ENCODE measurements at regions not wholly inside any gene's neighbourhood (a gene's known extent, or its start where the extent isn't known, plus 50 kb on each side); places are given as distances from the start of the nearest gene placed in this dataset.

DNA sequence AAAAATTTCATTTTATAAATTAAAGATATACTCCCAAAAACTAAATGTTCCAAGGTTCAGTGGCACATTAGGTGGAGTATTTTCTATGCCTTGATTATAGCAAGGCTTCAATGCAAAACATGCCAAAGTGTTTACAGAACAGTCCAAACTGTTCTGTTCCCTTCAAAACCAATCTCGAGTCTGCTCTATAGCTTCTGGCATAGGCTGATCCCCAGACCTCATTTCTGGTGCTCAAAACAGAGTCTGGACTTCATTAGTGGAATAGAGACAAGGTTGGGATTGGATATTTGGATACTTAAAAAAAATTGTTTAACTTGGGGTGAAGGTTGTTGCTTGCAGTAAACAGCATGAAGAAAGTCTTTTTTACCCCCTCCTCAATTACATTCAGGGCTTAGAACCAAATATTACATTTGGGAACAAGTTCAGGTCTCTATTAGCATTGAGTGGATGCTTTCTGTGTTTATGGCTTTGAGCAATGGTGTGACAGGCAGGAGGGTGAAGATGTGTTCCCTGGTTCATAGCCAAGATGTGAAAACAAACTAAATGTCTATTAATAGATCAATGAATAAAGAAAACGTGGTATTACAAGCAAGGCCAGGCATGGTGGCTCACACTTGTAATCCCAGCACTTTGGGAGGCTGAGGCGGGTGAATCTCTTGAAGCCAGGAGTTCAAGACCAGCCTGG, 208.1 kb upstream of the RND3 start (continued):
- TF ChIP-seq, protein P1, sequence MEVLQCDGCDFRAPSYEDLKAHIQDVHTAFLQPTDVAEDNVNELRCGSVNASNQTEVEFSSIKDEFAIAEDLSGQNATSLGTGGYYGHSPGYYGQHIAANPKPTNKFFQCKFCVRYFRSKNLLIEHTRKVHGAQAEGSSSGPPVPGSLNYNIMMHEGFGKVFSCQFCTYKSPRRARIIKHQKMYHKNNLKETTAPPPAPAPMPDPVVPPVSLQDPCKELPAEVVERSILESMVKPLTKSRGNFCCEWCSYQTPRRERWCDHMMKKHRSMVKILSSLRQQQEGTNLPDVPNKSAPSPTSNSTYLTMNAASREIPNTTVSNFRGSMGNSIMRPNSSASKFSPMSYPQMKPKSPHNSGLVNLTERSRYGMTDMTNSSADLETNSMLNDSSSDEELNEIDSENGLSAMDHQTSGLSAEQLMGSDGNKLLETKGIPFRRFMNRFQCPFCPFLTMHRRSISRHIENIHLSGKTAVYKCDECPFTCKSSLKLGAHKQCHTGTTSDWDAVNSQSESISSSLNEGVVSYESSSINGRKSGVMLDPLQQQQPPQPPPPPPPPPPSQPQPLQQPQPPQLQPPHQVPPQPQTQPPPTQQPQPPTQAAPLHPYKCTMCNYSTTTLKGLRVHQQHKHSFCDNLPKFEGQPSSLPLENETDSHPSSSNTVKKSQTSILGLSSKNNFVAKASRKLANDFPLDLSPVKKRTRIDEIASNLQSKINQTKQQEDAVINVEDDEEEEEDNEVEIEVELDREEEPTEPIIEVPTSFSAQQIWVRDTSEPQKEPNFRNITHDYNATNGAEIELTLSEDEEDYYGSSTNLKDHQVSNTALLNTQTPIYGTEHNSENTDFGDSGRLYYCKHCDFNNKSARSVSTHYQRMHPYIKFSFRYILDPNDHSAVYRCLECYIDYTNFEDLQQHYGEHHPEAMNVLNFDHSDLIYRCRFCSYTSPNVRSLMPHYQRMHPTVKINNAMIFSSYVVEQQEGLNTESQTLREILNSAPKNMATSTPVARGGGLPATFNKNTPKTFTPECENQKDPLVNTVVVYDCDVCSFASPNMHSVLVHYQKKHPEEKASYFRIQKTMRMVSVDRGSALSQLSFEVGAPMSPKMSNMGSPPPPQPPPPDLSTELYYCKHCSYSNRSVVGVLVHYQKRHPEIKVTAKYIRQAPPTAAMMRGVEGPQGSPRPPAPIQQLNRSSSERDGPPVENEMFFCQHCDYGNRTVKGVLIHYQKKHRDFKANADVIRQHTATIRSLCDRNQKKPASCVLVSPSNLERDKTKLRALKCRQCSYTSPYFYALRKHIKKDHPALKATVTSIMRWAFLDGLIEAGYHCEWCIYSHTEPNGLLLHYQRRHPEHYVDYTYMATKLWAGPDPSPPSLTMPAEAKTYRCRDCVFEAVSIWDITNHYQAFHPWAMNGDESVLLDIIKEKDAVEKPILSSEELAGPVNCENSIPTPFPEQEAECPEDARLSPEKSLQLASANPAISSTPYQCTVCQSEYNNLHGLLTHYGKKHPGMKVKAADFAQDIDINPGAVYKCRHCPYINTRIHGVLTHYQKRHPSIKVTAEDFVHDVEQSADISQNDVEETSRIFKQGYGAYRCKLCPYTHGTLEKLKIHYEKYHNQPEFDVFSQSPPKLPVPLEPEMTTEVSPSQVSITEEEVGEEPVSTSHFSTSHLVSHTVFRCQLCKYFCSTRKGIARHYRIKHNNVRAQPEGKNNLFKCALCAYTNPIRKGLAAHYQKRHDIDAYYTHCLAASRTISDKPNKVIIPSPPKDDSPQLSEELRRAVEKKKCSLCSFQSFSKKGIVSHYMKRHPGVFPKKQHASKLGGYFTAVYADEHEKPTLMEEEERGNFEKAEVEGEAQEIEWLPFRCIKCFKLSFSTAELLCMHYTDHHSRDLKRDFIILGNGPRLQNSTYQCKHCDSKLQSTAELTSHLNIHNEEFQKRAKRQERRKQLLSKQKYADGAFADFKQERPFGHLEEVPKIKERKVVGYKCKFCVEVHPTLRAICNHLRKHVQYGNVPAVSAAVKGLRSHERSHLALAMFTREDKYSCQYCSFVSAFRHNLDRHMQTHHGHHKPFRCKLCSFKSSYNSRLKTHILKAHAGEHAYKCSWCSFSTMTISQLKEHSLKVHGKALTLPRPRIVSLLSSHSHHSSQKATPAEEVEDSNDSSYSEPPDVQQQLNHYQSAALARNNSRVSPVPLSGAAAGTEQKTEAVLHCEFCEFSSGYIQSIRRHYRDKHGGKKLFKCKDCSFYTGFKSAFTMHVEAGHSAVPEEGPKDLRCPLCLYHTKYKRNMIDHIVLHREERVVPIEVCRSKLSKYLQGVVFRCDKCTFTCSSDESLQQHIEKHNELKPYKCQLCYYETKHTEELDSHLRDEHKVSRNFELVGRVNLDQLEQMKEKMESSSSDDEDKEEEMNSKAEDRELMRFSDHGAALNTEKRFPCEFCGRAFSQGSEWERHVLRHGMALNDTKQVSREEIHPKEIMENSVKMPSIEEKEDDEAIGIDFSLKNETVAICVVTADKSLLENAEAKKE (CRISPR knock-in tag; IDR thresholded peaks at IDR 0.05), result no peak
- TF ChIP-seq NANOG (IDR thresholded peaks at IDR 0.05; ENCODE audit: borderline replicate concordance), result no peak
- no peak for TF ChIP-seq ZNF114 (CRISPR knock-in tag; IDR thresholded peaks at IDR 0.05)

DNA sequence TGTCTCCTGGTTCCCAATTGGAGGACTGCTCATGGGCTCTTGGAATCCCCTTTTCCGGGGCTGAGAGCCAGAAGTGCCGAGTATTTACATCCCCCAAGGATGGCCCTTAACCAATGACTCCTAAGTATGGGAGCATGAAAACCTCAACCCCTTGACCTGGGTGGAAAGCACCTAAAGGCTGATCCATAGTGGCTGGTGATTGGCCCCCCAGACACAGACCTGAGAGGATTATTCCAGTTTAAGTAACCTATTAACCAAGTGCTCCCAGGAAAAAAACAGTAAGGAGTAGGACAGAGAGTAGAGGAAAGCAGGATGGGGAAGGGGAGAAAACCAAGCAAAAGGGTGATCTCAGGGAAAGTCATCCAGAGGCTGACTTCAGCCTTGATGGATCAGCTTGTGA, 206.1 kb upstream of the RND3 start:
- DNase-seq (ENCODE audit: low spot score) (no peak), ATAC-seq (no peak)
- Histone ChIP-seq H3F3A (replicated peaks; ENCODE audit: low read depth) (no peaks in the 10 kb centered on the region), H3K4me3 (no peak overlapping the region), H3K36me3 (ENCODE audit: insufficient read depth) (peaks cover 3% of the 10 kb centered on the region; the same call in 1 of the 2 replicates), H3K27ac (ENCODE audit: low read depth) (no peak overlapping the region), H3K79me2 (replicated peaks; ENCODE audit: insufficient read depth) (no peaks in the 10 kb centered on the region), H2AFZ (peak overlapping the region; percentile 38), H3K9me2 (ENCODE audit: insufficient read depth) (peaks cover 26% of the 10 kb centered on the region; the same call in 1 of the 2 replicates), H4K20me1 (replicated peaks; ENCODE audit: insufficient read depth) (no peaks in the 10 kb centered on the region), H3K4me2 (no peak overlapping the region), H3K27me3 (ENCODE audit: insufficient read depth) (no peaks in the 10 kb centered on the region), H3K4me1 (ENCODE audit: insufficient read depth) (peaks cover 6% of the 10 kb centered on the region; the same call in 1 of the 2 replicates)
- Mint-ChIP-seq H3K27me3 (ENCODE audit: insufficient read depth, low read depth, poor library complexity) (no peaks in the 10 kb centered on the region), H3K9me3 (peaks cover 10% of the 10 kb centered on the region), H3K4me1 (no peaks in the 10 kb centered on the region; the same call in 2 of the 3 replicates), H3K36me3 (ENCODE audit: low read depth) (peaks cover 5% of the 10 kb centered on the region; the same call in 2 of the 3 replicates), H3K4me3 (no peak overlapping the region), H3K27ac (no peak overlapping the region)
- TF ChIP-seq NANOG (IDR thresholded peaks at IDR 0.05; ENCODE audit: borderline replicate concordance), result no peak
- TF ChIP-seq, protein P1 (CRISPR knock-in tag; IDR thresholded peaks at IDR 0.05), result no peak
- TF ChIP-seq, protein P2, sequence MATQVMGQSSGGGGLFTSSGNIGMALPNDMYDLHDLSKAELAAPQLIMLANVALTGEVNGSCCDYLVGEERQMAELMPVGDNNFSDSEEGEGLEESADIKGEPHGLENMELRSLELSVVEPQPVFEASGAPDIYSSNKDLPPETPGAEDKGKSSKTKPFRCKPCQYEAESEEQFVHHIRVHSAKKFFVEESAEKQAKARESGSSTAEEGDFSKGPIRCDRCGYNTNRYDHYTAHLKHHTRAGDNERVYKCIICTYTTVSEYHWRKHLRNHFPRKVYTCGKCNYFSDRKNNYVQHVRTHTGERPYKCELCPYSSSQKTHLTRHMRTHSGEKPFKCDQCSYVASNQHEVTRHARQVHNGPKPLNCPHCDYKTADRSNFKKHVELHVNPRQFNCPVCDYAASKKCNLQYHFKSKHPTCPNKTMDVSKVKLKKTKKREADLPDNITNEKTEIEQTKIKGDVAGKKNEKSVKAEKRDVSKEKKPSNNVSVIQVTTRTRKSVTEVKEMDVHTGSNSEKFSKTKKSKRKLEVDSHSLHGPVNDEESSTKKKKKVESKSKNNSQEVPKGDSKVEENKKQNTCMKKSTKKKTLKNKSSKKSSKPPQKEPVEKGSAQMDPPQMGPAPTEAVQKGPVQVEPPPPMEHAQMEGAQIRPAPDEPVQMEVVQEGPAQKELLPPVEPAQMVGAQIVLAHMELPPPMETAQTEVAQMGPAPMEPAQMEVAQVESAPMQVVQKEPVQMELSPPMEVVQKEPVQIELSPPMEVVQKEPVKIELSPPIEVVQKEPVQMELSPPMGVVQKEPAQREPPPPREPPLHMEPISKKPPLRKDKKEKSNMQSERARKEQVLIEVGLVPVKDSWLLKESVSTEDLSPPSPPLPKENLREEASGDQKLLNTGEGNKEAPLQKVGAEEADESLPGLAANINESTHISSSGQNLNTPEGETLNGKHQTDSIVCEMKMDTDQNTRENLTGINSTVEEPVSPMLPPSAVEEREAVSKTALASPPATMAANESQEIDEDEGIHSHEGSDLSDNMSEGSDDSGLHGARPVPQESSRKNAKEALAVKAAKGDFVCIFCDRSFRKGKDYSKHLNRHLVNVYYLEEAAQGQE (IDR thresholded peaks at IDR 0.05; ENCODE audit: unreplicated experiment), result no peak

Data from GM23338 (cell line).